Osteocyte (in vitro differentiated cells): ENCODE measurements at regions not wholly inside any gene's neighbourhood (a gene's known extent, or its start where the extent isn't known, plus 50 kb on each side); places are given as distances from the start of the nearest gene placed in this dataset.

Source experiments
- DNase-seq: peaks from one replicate; pipeline ENCODE4 v3.0.0; 2021; ENCODE audit warnings: mixed read lengths; ENCODE audit not compliant: unreplicated experiment; ENCODE audit errors: extremely low spot score
- H3K27ac Mint-ChIP-seq: one replicate; pipeline ENCODE4 v1.8.0; 2021; ENCODE audit warnings: mild to moderate bottlenecking, mixed read lengths; ENCODE audit not compliant: unreplicated experiment
- H3K27me3 Mint-ChIP-seq: one replicate; pipeline ENCODE4 v1.8.0; 2021; ENCODE audit warnings: mixed read lengths; ENCODE audit not compliant: unreplicated experiment
- H3K36me3 Mint-ChIP-seq: one replicate; pipeline ENCODE4 v1.8.0; 2021; ENCODE audit warnings: mixed read lengths; ENCODE audit not compliant: unreplicated experiment
- H3K4me1 Mint-ChIP-seq: one replicate; pipeline ENCODE4 v1.8.0; 2021; ENCODE audit warnings: mixed read lengths; ENCODE audit not compliant: unreplicated experiment
- H3K4me3 Mint-ChIP-seq: one replicate; pipeline ENCODE4 v1.8.0; 2021; ENCODE audit warnings: mild to moderate bottlenecking, moderate library complexity, mixed read lengths; ENCODE audit not compliant: unreplicated experiment
- H3K9me3 Mint-ChIP-seq: one replicate; pipeline ENCODE4 v1.8.0; 2021; ENCODE audit warnings: mixed read lengths; ENCODE audit not compliant: unreplicated experiment
- TF ChIP-seq, protein P1 (sequence below): fragments of 200-600 bp; sonication (generic); IDR thresholded peaks from 2 replicates; pipeline ENCODE4 v1.5.0; 2021; ENCODE audit warnings: antibody characterized with exemption, mild to moderate bottlenecking, moderate library complexity

- Mint-ChIP-seq H3K4me3 (no peak overlapping the region), H3K27me3 (peaks cover 29% of the 10 kb centered on the region)
Observed at GRCh38 chr5:131081913-131082488, 83.1 kb downstream of the HINT1 start.

DNA sequence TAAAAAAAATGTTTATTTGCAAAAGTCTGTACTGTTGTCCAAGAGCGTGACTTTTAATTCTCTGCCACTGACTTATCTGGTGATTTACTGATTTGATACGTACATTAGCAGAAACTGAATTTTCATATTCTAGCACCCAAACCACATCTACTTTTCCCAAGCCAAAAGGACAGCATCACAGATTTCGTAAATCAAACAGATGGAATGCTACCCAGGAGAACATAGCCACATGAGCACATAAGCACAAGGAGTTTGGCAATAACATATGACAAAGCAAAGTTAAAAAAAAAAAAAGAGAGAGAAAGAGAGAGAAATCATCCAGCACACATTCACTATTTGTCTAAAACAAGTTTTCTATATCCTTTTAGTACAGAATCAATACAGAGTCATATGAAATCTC lies 83.7 kb downstream of the HINT1 start:
- Mint-ChIP-seq H3K9me3 (no peaks in the 10 kb centered on the region), H3K4me3 (no peak overlapping the region), H3K27me3 (peaks cover 33% of the 10 kb centered on the region), H3K4me1 (no peaks in the 10 kb centered on the region), H3K27ac (no peak overlapping the region), H3K36me3 (no peaks in the 10 kb centered on the region)
- TF ChIP-seq, protein P1, sequence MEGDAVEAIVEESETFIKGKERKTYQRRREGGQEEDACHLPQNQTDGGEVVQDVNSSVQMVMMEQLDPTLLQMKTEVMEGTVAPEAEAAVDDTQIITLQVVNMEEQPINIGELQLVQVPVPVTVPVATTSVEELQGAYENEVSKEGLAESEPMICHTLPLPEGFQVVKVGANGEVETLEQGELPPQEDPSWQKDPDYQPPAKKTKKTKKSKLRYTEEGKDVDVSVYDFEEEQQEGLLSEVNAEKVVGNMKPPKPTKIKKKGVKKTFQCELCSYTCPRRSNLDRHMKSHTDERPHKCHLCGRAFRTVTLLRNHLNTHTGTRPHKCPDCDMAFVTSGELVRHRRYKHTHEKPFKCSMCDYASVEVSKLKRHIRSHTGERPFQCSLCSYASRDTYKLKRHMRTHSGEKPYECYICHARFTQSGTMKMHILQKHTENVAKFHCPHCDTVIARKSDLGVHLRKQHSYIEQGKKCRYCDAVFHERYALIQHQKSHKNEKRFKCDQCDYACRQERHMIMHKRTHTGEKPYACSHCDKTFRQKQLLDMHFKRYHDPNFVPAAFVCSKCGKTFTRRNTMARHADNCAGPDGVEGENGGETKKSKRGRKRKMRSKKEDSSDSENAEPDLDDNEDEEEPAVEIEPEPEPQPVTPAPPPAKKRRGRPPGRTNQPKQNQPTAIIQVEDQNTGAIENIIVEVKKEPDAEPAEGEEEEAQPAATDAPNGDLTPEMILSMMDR = no peak
- no peak for DNase-seq

More at GRCh38 chr5:131081913-131082488, 83.1 kb downstream of the HINT1 start:
- no peak for DNase-seq
- H3K9me3 Mint-ChIP-seq = peaks cover 5% of the 10 kb centered on the region
- no peaks in the 10 kb centered on the region for H3K4me1 Mint-ChIP-seq
- TF ChIP-seq, protein P1 = no peak
- H3K36me3 Mint-ChIP-seq = no peaks in the 10 kb centered on the region
- H3K27ac Mint-ChIP-seq = no peak overlapping the region

DNA sequence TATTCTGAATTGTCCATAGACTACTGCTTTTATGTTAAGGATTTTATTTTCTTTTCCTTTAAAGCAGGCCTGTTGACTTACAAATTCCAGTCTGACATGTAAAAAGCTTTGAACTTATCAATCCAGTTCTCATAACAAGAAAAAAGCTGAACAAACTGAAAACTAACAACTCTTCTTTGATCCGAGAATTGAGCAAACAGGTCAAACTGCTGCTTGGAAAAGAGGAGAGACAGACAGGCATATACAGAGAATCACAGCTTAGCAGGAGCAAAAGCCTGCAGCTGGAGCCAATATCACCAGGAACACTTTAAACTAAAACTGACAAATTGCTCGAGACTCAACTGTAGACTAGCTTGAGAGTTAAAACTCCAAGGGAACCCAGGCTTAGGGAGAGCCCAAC lies 85.8 kb downstream of the HINT1 start:
- DNase-seq = no peak
- no peak overlapping the region for H3K4me3 Mint-ChIP-seq
- no peak overlapping the region for H3K27ac Mint-ChIP-seq
- TF ChIP-seq, protein P1 = no peak
- no peaks in the 10 kb centered on the region for H3K36me3 Mint-ChIP-seq
- no peaks in the 10 kb centered on the region for H3K4me1 Mint-ChIP-seq
- H3K27me3 Mint-ChIP-seq = peaks cover 27% of the 10 kb centered on the region
- no peaks in the 10 kb centered on the region for H3K9me3 Mint-ChIP-seq

- H3K27me3 Mint-ChIP-seq = peaks cover 5% of the 10 kb centered on the region
- no peaks in the 10 kb centered on the region for H3K4me1 Mint-ChIP-seq
- H3K36me3 Mint-ChIP-seq = no peaks in the 10 kb centered on the region
- TF ChIP-seq, protein P1 = no peak
- no peak overlapping the region for H3K4me3 Mint-ChIP-seq
- peaks cover 7% of the 10 kb centered on the region for H3K9me3 Mint-ChIP-seq
- DNase-seq = no peak
- no peak overlapping the region for H3K27ac Mint-ChIP-seq
Observed at GRCh38 chr5:131068893-131069643, 96.0 kb downstream of the HINT1 start.

GRCh38 chr5:131068076-131068475 lies 97.0 kb downstream of the HINT1 start:
- Mint-ChIP-seq H3K36me3 (no peaks in the 10 kb centered on the region), H3K4me3 (no peak overlapping the region), H3K27ac (no peak overlapping the region), H3K9me3 (peaks cover 7% of the 10 kb centered on the region), H3K4me1 (no peaks in the 10 kb centered on the region), H3K27me3 (peaks cover 5% of the 10 kb centered on the region)
- TF ChIP-seq, protein P1 = no peak
- DNase-seq = no peak
